Nephron (organoid): ENCODE measurements at regions not wholly inside any gene's neighbourhood (a gene's known extent, or its start where the extent isn't known, plus 50 kb on each side); places are given as distances from the start of the nearest gene placed in this dataset.

Experiments used
- H3K27ac Mint-ChIP-seq, 3 experiments: 2 replicates each; pipeline ENCODE4 v1.8.0; 2020; ENCODE audit warnings: mixed read lengths in 3 of 3, mild to moderate bottlenecking in 2 of 3, moderate library complexity in 1 of 3
- H3K27me3 Mint-ChIP-seq: 2 replicates; pipeline ENCODE4 v1.8.0; 2021; ENCODE audit warnings: low read depth, mild to moderate bottlenecking, moderate library complexity, mixed read lengths
- H3K36me3 Mint-ChIP-seq: 2 replicates; pipeline ENCODE4 v1.8.0; 2020; ENCODE audit warnings: low read depth, mixed read lengths
- H3K4me1 Mint-ChIP-seq: 2 replicates; pipeline ENCODE4 v1.8.0; 2020; ENCODE audit warnings: mixed read lengths
- H3K4me3 Mint-ChIP-seq, 3 experiments: 2 replicates each; pipeline ENCODE4 v1.8.0; 2020; ENCODE audit warnings: mild to moderate bottlenecking in 3 of 3, mixed read lengths in 3 of 3, moderate library complexity in 2 of 3
- H3K9me3 Mint-ChIP-seq: 2 replicates; pipeline ENCODE4 v1.8.0; 2020; ENCODE audit warnings: mixed read lengths
- CTCF ChIP-seq, 3 experiments: fragments of 200-600 bp; sonication (generic); IDR thresholded peaks; one replicate each; pipeline ENCODE4 v1.5.0; 2021; ENCODE audit warnings: antibody characterized with exemption in 3 of 3; ENCODE audit not compliant: unreplicated experiment in 3 of 3

- H3K27ac Mint-ChIP-seq = peak overlapping the region; percentile 18 to 85 (median 69)
- TF ChIP-seq CTCF (IDR thresholded peaks at IDR 0.05; ENCODE audit: unreplicated experiment in 3 of 3) = no peak
- no peaks in the 10 kb centered on the region for H3K9me3 Mint-ChIP-seq
- peaks cover 23% of the 10 kb centered on the region for H3K36me3 Mint-ChIP-seq
- H3K4me1 Mint-ChIP-seq = peaks cover 47% of the 10 kb centered on the region
- H3K4me3 Mint-ChIP-seq = no peak overlapping the region
- no peaks in the 10 kb centered on the region for H3K27me3 Mint-ChIP-seq
Observed at GRCh38 chr15:96177279-96177678, 153.2 kb upstream of the NR2F2 start.

GRCh38 chr15:96180087-96180748 is 150.3 kb upstream of the NR2F2 start:
- H3K4me1 Mint-ChIP-seq = peaks cover 62% of the 10 kb centered on the region
- TF ChIP-seq CTCF (IDR thresholded peaks at IDR 0.05; ENCODE audit: unreplicated experiment in 3 of 3) = no peak
- no peaks in the 10 kb centered on the region for H3K9me3 Mint-ChIP-seq
- peak overlapping the region; percentile 86 to 97 (median 95) for H3K27ac Mint-ChIP-seq
- no peaks in the 10 kb centered on the region for H3K27me3 Mint-ChIP-seq
- H3K36me3 Mint-ChIP-seq = peaks cover 14% of the 10 kb centered on the region
- peak overlapping the region in 2 of 3 experiments; percentile 30 for H3K4me3 Mint-ChIP-seq

- Mint-ChIP-seq H3K4me3 (peak overlapping the region in 1 of 3 experiments; percentile 6), H3K4me1 (peaks cover 72% of the 10 kb centered on the region), H3K27me3 (peaks cover 3% of the 10 kb centered on the region), H3K9me3 (no peaks in the 10 kb centered on the region), H3K36me3 (peaks cover 14% of the 10 kb centered on the region), H3K27ac (peak overlapping the region; percentile 86 to 97 (median 95))
- TF ChIP-seq CTCF (IDR thresholded peaks at IDR 0.05; ENCODE audit: unreplicated experiment in 3 of 3) = no peak
Observed at GRCh38 chr15:96181217-96181616, 149.3 kb upstream of the NR2F2 start.

GRCh38 chr15:96181873-96182301 is 148.6 kb upstream of the NR2F2 start:
- peaks cover 14% of the 10 kb centered on the region for H3K36me3 Mint-ChIP-seq
- peak overlapping the region; percentile 86 to 95 (median 88) for H3K27ac Mint-ChIP-seq
- peaks cover 3% of the 10 kb centered on the region for H3K27me3 Mint-ChIP-seq
- no peak overlapping the region for H3K4me3 Mint-ChIP-seq
- no peaks in the 10 kb centered on the region for H3K9me3 Mint-ChIP-seq
- no peak for TF ChIP-seq CTCF (IDR thresholded peaks at IDR 0.05; ENCODE audit: unreplicated experiment in 3 of 3)
- H3K4me1 Mint-ChIP-seq = peaks cover 76% of the 10 kb centered on the region

GRCh38 chr15:96182736-96183513 is 147.6 kb upstream of the NR2F2 start:
- Mint-ChIP-seq H3K27ac (peak overlapping the region; percentile 86 to 95 (median 88)), H3K4me3 (no peak overlapping the region), H3K36me3 (peaks cover 15% of the 10 kb centered on the region), H3K9me3 (no peaks in the 10 kb centered on the region), H3K27me3 (peaks cover 3% of the 10 kb centered on the region), H3K4me1 (peaks cover 79% of the 10 kb centered on the region)
- TF ChIP-seq CTCF (IDR thresholded peaks at IDR 0.05; ENCODE audit: unreplicated experiment in 3 of 3) = no peak
